Choroid plexus epithelial cell (primary cell): ENCODE measurements at regions not wholly inside any gene's neighbourhood (a gene's known extent, or its start where the extent isn't known, plus 50 kb on each side); places are given as distances from the start of the nearest gene placed in this dataset.
A peak's percentile ranks its signal among the peaks of the same experiment; 100 is the strongest.

Source experiments
- DNase-seq: peaks from one replicate; pipeline ENCODE4 v3.0.0-alpha.2; 2010; ENCODE audit warnings: low read depth
- H3K4me3 ChIP-seq: 2 replicates; pipeline ENCODE4 v1.5.1; 2011; ENCODE audit warnings: low read depth, mild to moderate bottlenecking, control low read depth, low read length, moderate library complexity
- CTCF ChIP-seq: conservative IDR thresholded peaks from 2 replicates; pipeline ENCODE4 v1.5.1; 2011; ENCODE audit warnings: low read depth, mild to moderate bottlenecking, control low read depth, inconsistent platforms, low read length, moderate library complexity

- TF ChIP-seq CTCF: no peak
- H3K4me3 ChIP-seq: no peak overlapping the region
- DNase-seq: no peak
Observed at GRCh38 chr13:65985612-65986011, 1244.5 kb downstream of the PCDH9 start.

GRCh38 chr13:65977525-65977924, 1252.6 kb downstream of the PCDH9 start:
- no peak for TF ChIP-seq CTCF

DNA sequence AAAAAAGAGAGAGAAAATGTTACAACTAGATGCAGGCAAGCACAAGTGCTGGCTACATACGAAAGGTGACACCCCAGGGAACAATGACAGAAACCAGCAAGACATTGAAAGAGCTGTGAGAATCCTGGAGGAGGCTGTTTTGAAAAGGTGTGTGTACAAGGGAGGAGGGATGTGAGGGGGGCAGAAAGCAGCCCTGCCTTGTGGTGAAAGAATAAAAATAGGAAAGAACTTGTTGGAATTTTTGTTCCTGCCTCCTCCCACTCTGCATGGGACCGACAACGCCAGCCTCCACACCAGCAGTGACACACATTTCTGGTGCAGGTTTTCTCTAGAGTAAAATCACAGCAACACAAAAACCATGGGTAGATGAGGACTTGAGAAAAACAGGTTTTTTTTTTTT, 1258.6 kb downstream of the PCDH9 start:
- TF ChIP-seq CTCF: no peak
- H3K4me3 ChIP-seq: no peak overlapping the region
- no peak for DNase-seq

More at GRCh38 chr13:65977525-65977924, 1252.6 kb downstream of the PCDH9 start:
- H3K4me3 ChIP-seq: no peak overlapping the region
- no peak for DNase-seq

DNA sequence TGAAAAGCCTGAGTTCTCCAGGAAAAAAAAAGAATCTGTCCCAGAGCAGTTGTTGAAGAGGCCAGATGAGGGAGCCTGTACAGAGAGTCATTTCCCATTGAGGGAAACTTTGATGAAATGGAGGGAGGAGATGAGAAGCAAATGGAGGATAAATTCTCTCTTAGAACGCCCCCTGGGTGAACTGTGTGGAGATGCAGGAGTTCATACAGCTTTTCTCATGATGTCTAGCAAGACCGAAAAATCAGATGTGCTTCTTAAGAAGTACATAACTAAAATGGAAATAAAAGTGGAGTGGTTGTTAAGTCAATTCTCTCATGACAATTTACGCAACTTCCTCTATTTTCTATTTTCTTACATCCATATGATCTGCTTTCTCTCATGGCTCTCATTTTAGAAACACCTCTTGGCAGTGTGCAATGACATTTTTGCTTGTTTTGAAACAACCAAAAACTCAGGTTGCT, 1263.1 kb downstream of the PCDH9 start:
- peak; percentile 64 for TF ChIP-seq CTCF
- DNase-seq: peak; percentile 76
- no peak overlapping the region for H3K4me3 ChIP-seq

GRCh38 chr13:65965501-65965900, 1264.6 kb downstream of the PCDH9 start:
- H3K4me3 ChIP-seq: no peak overlapping the region
- no peak for TF ChIP-seq CTCF
- DNase-seq: peak; percentile 75

GRCh38 chr13:65964672-65965071, 1265.5 kb downstream of the PCDH9 start:
- no peak overlapping the region for H3K4me3 ChIP-seq
- TF ChIP-seq CTCF: no peak
- no peak for DNase-seq

- no peak for DNase-seq
- TF ChIP-seq CTCF: no peak
Observed at GRCh38 chr13:65959305-65959704, 1270.8 kb downstream of the PCDH9 start.

More at GRCh38 chr13:65959305-65959704, 1270.8 kb downstream of the PCDH9 start:
- H3K4me3 ChIP-seq: no peak overlapping the region
